OCI-LY1 (cell line): ENCODE measurements at regions not wholly inside any gene's neighbourhood (a gene's known extent, or its start where the extent isn't known, plus 50 kb on each side); places are given as distances from the start of the nearest gene placed in this dataset.

Experiments used
- H2AFZ ChIP-seq: fragments of 200-600 bp; sonication (generic), shearing (Covaris generic); 2 replicates; pipeline ENCODE4 v1.6.0; 2014; ENCODE audit warnings: antibody characterized with exemption, mild to moderate bottlenecking, low read length
- H3F3A ChIP-seq: fragments of 200-600 bp; sonication (generic), shearing (Covaris generic); 2 replicates; pipeline ENCODE4 v1.6.0; 2014; ENCODE audit warnings: mild to moderate bottlenecking, antibody characterized with exemption, low read length, moderate library complexity; ENCODE audit not compliant: insufficient read depth
- H3K27ac ChIP-seq: fragments of 200-600 bp; sonication (generic); 2 replicates; pipeline ENCODE4 v1.5.1; 2014; ENCODE audit warnings: low read length, mixed run types, mild to moderate bottlenecking, low read depth; ENCODE audit not compliant: poor library complexity, severe bottlenecking
- H3K27me3 ChIP-seq: fragments of 200-600 bp; sonication (generic); 2 replicates; pipeline ENCODE4 v1.6.0; 2014; ENCODE audit warnings: antibody characterized with exemption, mild to moderate bottlenecking, low read length, moderate library complexity; ENCODE audit not compliant: insufficient read depth
- H3K36me3 ChIP-seq: fragments of 200-600 bp; sonication (generic); 2 replicates; pipeline ENCODE4 v1.6.1; 2014; ENCODE audit warnings: mild to moderate bottlenecking, antibody characterized with exemption, low read length, moderate library complexity, mixed read lengths; ENCODE audit not compliant: insufficient read depth
- H3K4me1 ChIP-seq: fragments of 200-600 bp; sonication (generic); 2 replicates; pipeline ENCODE4 v1.5.1; 2014; ENCODE audit warnings: mild to moderate bottlenecking, low read length, moderate library complexity; ENCODE audit not compliant: insufficient read depth, severe bottlenecking
- H3K4me2 ChIP-seq: fragments of 200-600 bp; sonication (generic), shearing (Covaris generic); 2 replicates; pipeline ENCODE4 v1.6.1; 2014; ENCODE audit warnings: low read length
- H3K4me3 ChIP-seq: fragments of 200-600 bp; sonication (generic); 2 replicates; pipeline ENCODE4 v1.5.1; 2014; ENCODE audit warnings: low read length, low read depth, mild to moderate bottlenecking, mixed read lengths; ENCODE audit not compliant: poor library complexity, severe bottlenecking
- H3K79me2 ChIP-seq: fragments of 200-600 bp; shearing (Covaris generic); 2 replicates; pipeline ENCODE4 v1.6.1; 2016; ENCODE audit warnings: mixed run types, low read length, mixed read lengths; ENCODE audit not compliant: insufficient read depth
- H3K9ac ChIP-seq: fragments of 200-600 bp; sonication (generic), shearing (Covaris generic); 2 replicates; pipeline ENCODE4 v1.6.1; 2014; ENCODE audit warnings: mild to moderate bottlenecking, low read length, mixed read lengths
- H3K9me2 ChIP-seq: fragments of 200-600 bp; sonication (generic), shearing (Covaris generic); 2 replicates; pipeline ENCODE4 v1.6.1; 2014; ENCODE audit warnings: low read depth, mild to moderate bottlenecking, low read length, mixed read lengths
- H3K9me3 ChIP-seq: fragments of 200-600 bp; shearing (Covaris generic); 2 replicates; pipeline ENCODE4 v1.6.1; 2014; ENCODE audit warnings: low read length, mixed read lengths
- H4K20me1 ChIP-seq: fragments of 200-600 bp; sonication (generic), shearing (Covaris generic); 2 replicates; pipeline ENCODE4 v1.6.0; 2016; ENCODE audit warnings: mild to moderate bottlenecking, low read length; ENCODE audit not compliant: insufficient read depth
- EZH2 ChIP-seq: fragments of 200-600 bp; sonication (generic), shearing (Covaris generic); IDR thresholded peaks from 2 replicates; pipeline ENCODE4 v1.8.0; 2017; ENCODE audit warnings: borderline replicate concordance, mixed run types, mild to moderate bottlenecking, antibody characterized with exemption, low read length, moderate library complexity, mixed read lengths
- TF ChIP-seq, protein P1 (sequence below): fragments of 200-600 bp; sonication (generic), shearing (Covaris generic); IDR thresholded peaks from 2 replicates; pipeline ENCODE4 v1.5.1; 2017; ENCODE audit warnings: mild to moderate bottlenecking, antibody characterized with exemption, low read length, moderate library complexity, mixed read lengths

DNA sequence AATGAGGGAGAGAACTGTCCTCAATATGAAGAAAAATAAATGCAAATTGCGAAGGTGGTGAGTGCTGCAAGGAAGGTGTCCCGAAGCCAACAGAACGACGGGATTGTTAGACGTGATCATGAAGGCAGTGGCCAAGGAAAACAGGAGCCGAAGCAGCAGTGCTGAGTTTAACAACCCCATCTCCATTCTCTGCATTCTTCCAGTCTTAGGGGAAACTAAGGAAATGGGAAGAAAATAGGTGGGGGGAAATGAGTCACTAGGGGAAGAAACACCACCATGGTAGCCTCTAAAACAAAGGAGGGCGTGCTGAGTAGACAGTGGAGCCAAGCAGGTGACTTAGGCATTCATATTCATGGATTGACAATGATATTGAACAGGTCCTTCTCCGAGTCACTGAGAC lies 192.2 kb upstream of the AKR1E2 start:
- Histone ChIP-seq H4K20me1 (no peaks in the 10 kb centered on the region), H3K36me3 (no peaks in the 10 kb centered on the region), H3K4me2 (no peak overlapping the region), H3K9me3 (no peaks in the 10 kb centered on the region), H3K9ac (no peak overlapping the region), H3K4me1 (no peaks in the 10 kb centered on the region), H3K4me3 (no peak overlapping the region), H3K27me3 (no peaks in the 10 kb centered on the region), H3F3A (no peaks in the 10 kb centered on the region), H3K9me2 (no peaks in the 10 kb centered on the region), H3K79me2 (no peaks in the 10 kb centered on the region), H2AFZ (no peak overlapping the region), H3K27ac (no peak overlapping the region)
- TF ChIP-seq, protein P1, sequence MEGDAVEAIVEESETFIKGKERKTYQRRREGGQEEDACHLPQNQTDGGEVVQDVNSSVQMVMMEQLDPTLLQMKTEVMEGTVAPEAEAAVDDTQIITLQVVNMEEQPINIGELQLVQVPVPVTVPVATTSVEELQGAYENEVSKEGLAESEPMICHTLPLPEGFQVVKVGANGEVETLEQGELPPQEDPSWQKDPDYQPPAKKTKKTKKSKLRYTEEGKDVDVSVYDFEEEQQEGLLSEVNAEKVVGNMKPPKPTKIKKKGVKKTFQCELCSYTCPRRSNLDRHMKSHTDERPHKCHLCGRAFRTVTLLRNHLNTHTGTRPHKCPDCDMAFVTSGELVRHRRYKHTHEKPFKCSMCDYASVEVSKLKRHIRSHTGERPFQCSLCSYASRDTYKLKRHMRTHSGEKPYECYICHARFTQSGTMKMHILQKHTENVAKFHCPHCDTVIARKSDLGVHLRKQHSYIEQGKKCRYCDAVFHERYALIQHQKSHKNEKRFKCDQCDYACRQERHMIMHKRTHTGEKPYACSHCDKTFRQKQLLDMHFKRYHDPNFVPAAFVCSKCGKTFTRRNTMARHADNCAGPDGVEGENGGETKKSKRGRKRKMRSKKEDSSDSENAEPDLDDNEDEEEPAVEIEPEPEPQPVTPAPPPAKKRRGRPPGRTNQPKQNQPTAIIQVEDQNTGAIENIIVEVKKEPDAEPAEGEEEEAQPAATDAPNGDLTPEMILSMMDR: no peak
- no peak for TF ChIP-seq EZH2

DNA sequence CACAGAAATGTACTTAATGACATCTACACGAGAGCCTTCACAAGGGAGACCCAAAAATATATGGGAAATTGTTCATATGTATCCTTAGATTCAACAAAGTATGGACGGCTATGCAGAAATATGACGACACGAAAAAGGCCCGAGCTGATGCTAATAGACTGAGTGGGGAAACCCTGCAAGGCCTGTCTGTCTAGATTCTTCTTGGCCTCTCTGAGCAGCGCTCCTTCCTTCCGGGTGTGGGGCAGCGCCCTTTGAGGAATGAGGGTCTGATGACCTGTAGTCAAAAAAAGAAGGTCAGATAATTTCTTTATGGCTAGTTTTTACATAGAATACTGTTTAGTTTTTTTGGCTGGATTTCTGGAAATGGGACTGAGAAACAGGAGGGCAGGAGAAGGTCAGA lies 192.8 kb upstream of the AKR1E2 start:
- H3K4me1 ChIP-seq: no peaks in the 10 kb centered on the region
- no peak overlapping the region for H3K27ac ChIP-seq
- H3K4me2 ChIP-seq: no peak overlapping the region
- H4K20me1 ChIP-seq: no peaks in the 10 kb centered on the region
- no peaks in the 10 kb centered on the region for H3K9me2 ChIP-seq
- no peaks in the 10 kb centered on the region for H3K27me3 ChIP-seq
- no peak overlapping the region for H3K4me3 ChIP-seq
- H3K9ac ChIP-seq: no peak overlapping the region
- H2AFZ ChIP-seq: no peak overlapping the region
- H3K79me2 ChIP-seq: no peaks in the 10 kb centered on the region
- H3K36me3 ChIP-seq: no peaks in the 10 kb centered on the region
- no peaks in the 10 kb centered on the region for H3F3A ChIP-seq
- no peaks in the 10 kb centered on the region for H3K9me3 ChIP-seq
- TF ChIP-seq EZH2: no peak
- TF ChIP-seq, protein P1: no peak

DNA sequence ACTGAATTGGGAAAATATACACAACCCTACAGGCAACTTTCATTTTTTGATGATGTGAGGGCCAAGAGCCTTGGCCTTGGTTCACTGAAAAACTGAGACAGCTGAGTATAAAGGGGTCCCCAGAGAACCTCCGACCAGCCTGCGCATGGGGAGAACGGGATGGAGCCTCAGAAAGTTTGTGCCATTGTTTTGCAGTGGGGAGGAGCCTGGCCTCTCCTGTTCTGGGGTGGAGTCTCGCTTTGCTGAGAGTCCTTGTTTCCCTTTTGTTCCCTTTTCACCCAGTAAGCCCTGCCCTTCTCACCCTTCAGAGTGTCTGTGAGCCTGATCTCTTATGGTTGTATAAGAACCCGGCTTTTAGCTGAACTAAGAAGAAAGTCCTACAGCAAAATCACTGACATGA lies 193.2 kb upstream of the AKR1E2 start:
- Histone ChIP-seq H3K27ac (no peak overlapping the region), H3K4me1 (no peaks in the 10 kb centered on the region), H2AFZ (no peak overlapping the region), H3K27me3 (no peaks in the 10 kb centered on the region), H3K4me3 (no peak overlapping the region), H3K79me2 (no peaks in the 10 kb centered on the region), H3K9me3 (no peaks in the 10 kb centered on the region), H4K20me1 (no peaks in the 10 kb centered on the region), H3K36me3 (no peaks in the 10 kb centered on the region), H3F3A (no peaks in the 10 kb centered on the region), H3K4me2 (no peak overlapping the region), H3K9ac (no peak overlapping the region), H3K9me2 (no peaks in the 10 kb centered on the region)
- TF ChIP-seq, protein P1: no peak
- TF ChIP-seq EZH2: no peak
